Bronchial epithelial cell (primary cell): ENCODE measurements at regions not wholly inside any gene's neighbourhood (a gene's known extent, or its start where the extent isn't known, plus 50 kb on each side); places are given as distances from the start of the nearest gene placed in this dataset.
A peak's percentile ranks its signal among the peaks of the same experiment; 100 is the strongest.

ENCODE experiments used
- DNase-seq: peaks from one replicate; pipeline ENCODE4 v3.0.0-alpha.2; 2010; ENCODE audit warnings: low read depth
- FAIRE-seq: peaks from 2 replicates; lab custom pipeline; 2011; peaks lifted over from hg19 to GRCh38; lab: Jason Lieb, UNC
- H3K27me3 ChIP-seq: 2 replicates; pipeline ENCODE4 v1.5.1; 2011; ENCODE audit warnings: low read length; ENCODE audit not compliant: control insufficient read depth, insufficient read depth
- H3K36me3 ChIP-seq: 2 replicates; pipeline ENCODE4 v1.5.1; 2011; ENCODE audit warnings: low read length; ENCODE audit not compliant: control insufficient read depth, insufficient read depth
- H3K4me3 ChIP-seq: 2 replicates; pipeline ENCODE4 v1.5.1; 2011; ENCODE audit warnings: mild to moderate bottlenecking, low read depth, low read length, control low read depth
- TF ChIP-seq, protein P1 (sequence below): IDR thresholded peaks from 2 replicates; pipeline ENCODE4 v1.5.1; 2011; ENCODE audit warnings: mild to moderate bottlenecking, moderate library complexity, low read length, control low read depth, inconsistent platforms; ENCODE audit not compliant: insufficient read depth, severe bottlenecking

- Histone ChIP-seq H3K4me3 (no peak overlapping the region), H3K27me3 (no peaks in the 10 kb centered on the region), H3K36me3 (no peaks in the 10 kb centered on the region)
- TF ChIP-seq, protein P1, sequence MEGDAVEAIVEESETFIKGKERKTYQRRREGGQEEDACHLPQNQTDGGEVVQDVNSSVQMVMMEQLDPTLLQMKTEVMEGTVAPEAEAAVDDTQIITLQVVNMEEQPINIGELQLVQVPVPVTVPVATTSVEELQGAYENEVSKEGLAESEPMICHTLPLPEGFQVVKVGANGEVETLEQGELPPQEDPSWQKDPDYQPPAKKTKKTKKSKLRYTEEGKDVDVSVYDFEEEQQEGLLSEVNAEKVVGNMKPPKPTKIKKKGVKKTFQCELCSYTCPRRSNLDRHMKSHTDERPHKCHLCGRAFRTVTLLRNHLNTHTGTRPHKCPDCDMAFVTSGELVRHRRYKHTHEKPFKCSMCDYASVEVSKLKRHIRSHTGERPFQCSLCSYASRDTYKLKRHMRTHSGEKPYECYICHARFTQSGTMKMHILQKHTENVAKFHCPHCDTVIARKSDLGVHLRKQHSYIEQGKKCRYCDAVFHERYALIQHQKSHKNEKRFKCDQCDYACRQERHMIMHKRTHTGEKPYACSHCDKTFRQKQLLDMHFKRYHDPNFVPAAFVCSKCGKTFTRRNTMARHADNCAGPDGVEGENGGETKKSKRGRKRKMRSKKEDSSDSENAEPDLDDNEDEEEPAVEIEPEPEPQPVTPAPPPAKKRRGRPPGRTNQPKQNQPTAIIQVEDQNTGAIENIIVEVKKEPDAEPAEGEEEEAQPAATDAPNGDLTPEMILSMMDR, result no peak
- DNase-seq, result peak; percentile 85
- FAIRE-seq, result peak; percentile 70
Observed at GRCh38 chr12:14273913-14274311, 91.6 kb upstream of the ATF7IP start.

DNA sequence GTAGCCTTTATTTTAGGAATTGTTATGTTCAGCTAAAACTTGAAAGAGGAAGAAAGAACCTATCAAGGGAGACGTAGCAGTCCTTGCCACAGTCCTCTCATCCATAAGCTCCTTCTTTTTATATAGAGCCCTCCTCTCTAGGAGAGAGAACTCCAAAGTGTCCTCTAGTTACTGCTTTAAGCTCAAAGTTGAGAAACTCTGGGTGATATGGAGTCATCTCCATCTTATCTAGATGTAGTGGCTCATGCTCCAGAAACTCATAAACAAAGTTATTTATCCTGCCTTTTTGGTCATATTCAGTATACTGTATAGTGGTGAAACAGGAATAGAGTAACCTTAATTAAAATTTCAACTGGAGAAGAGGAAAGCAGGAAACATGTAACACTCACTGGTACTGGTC is 90.4 kb upstream of the ATF7IP start:
- Histone ChIP-seq H3K36me3 (no peaks in the 10 kb centered on the region), H3K4me3 (no peak overlapping the region), H3K27me3 (no peaks in the 10 kb centered on the region)
- FAIRE-seq (no peak), DNase-seq (no peak)
- TF ChIP-seq, protein P1, result no peak

- no peak for DNase-seq
- Histone ChIP-seq H3K4me3 (no peak overlapping the region), H3K36me3 (no peaks in the 10 kb centered on the region), H3K27me3 (no peaks in the 10 kb centered on the region)
- TF ChIP-seq, protein P1, result no peak
- FAIRE-seq, result no peak
Observed at GRCh38 chr12:14275886-14276285, 89.6 kb upstream of the ATF7IP start.

GRCh38 chr12:14278294-14278953 is 87.1 kb upstream of the ATF7IP start:
- FAIRE-seq (no peak), DNase-seq (no peak)
- no peak overlapping the region for H3K4me3 ChIP-seq
- H3K36me3 ChIP-seq, result no peaks in the 10 kb centered on the region
- TF ChIP-seq, protein P1, result no peak
- H3K27me3 ChIP-seq, result no peaks in the 10 kb centered on the region

DNA sequence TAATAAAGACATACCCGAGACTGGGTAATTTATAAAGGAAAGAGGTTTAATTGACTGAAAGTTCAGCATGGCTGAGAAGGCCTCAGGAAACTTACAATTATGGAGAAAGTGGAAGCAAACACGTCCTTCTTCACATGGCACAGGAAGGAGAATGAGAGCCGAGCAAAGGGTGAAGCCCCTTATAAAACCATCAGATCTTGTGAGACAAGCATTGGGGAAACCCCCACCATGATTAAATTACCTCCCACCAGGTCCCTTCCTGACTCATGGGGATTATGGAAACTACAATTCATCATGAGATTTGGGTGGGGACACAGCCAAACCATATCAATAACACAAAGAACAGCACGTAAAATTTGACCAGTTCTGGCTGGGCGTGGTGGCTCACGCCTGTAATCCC is 85.6 kb upstream of the ATF7IP start:
- no peak overlapping the region for H3K4me3 ChIP-seq
- FAIRE-seq, result no peak
- TF ChIP-seq, protein P1, result no peak

GRCh38 chr12:14280921-14281320 is 84.6 kb upstream of the ATF7IP start:
- DNase-seq (no peak), FAIRE-seq (no peak)
- H3K27me3 ChIP-seq, result no peaks in the 10 kb centered on the region
- H3K4me3 ChIP-seq, result no peak overlapping the region
- TF ChIP-seq, protein P1, result no peak
- H3K36me3 ChIP-seq, result no peaks in the 10 kb centered on the region

More for the DNA sequence above, 85.6 kb upstream of the ATF7IP start:
- no peaks in the 10 kb centered on the region for H3K36me3 ChIP-seq
- DNase-seq, result no peak
- no peaks in the 10 kb centered on the region for H3K27me3 ChIP-seq
